Neuron (in vitro differentiated cells): ENCODE measurements at regions not wholly inside any gene's neighbourhood (a gene's known extent, or its start where the extent isn't known, plus 50 kb on each side); places are given as distances from the start of the nearest gene placed in this dataset.

Source experiments
- H2AFZ ChIP-seq: one replicate; pipeline ENCODE4 v1.6.1; 2013; ENCODE audit warnings: low read depth, mild to moderate bottlenecking, inconsistent platforms, low read length, moderate library complexity
- H3K27me3 ChIP-seq: one replicate; pipeline ENCODE4 v1.6.1; 2013; ENCODE audit warnings: low read length; ENCODE audit not compliant: insufficient read depth
- H3K36me3 ChIP-seq: one replicate; pipeline ENCODE4 v1.6.1; 2013; ENCODE audit warnings: low read length; ENCODE audit not compliant: insufficient read depth
- H3K4me1 ChIP-seq: one replicate; pipeline ENCODE4 v1.6.1; 2013; ENCODE audit warnings: low read length; ENCODE audit not compliant: insufficient read depth
- H3K4me3 ChIP-seq: 2 replicates; pipeline ENCODE4 v1.5.1; 2013; ENCODE audit warnings: mild to moderate bottlenecking, low read length, moderate library complexity
- H3K9me3 ChIP-seq: one replicate; pipeline ENCODE4 v1.6.1; 2013; ENCODE audit warnings: low read length

DNA sequence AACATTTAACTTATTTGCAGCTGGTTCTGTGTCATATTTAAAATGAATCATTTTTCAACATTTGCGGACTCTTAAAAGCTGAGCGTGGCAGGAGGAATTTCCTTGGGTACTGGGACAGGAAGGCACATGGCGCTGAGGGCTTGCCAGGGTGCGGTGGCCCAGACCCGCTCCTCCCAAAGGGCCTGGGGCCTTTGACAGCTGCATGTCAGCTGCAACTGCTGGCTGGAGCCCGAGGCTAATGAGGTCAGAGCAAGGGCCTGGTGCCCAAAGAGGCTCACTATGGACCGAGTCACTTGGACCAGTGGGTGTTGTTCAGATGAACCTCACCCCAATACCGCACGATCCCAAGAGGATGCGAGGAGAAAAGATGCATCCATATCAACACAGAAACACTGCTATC, 326.9 kb downstream of the CTTN start:
- Histone ChIP-seq H3K4me3 (no peak overlapping the region), H3K9me3 (no peaks in the 10 kb centered on the region), H3K4me1 (peaks cover 11% of the 10 kb centered on the region), H3K27me3 (peaks cover 3% of the 10 kb centered on the region), H3K36me3 (no peaks in the 10 kb centered on the region), H2AFZ (no peak overlapping the region)

DNA sequence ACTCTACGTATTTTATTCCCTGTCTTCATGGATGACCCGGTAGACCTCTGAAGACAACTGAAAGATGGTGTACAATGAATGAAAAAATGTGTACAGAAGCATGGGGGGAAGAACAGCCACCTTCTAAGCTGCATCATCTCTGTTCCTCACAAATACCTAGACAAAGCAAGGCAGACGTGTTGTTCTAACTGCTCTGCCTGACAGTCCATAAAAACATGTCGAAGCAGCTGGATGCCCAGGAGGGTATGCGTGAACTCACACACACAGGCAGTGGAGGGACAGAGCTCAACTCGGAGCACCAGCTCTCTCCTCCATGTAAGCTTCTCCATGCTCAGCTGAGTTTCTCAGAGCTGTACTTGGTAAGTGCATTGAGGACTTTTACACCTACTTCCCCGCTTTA, 327.4 kb downstream of the CTTN start:
- H3K36me3 ChIP-seq: no peaks in the 10 kb centered on the region
- H3K9me3 ChIP-seq: no peaks in the 10 kb centered on the region
- peaks cover 3% of the 10 kb centered on the region for H3K27me3 ChIP-seq
- H3K4me1 ChIP-seq: peaks cover 11% of the 10 kb centered on the region
- no peak overlapping the region for H3K4me3 ChIP-seq
- H2AFZ ChIP-seq: no peak overlapping the region

DNA sequence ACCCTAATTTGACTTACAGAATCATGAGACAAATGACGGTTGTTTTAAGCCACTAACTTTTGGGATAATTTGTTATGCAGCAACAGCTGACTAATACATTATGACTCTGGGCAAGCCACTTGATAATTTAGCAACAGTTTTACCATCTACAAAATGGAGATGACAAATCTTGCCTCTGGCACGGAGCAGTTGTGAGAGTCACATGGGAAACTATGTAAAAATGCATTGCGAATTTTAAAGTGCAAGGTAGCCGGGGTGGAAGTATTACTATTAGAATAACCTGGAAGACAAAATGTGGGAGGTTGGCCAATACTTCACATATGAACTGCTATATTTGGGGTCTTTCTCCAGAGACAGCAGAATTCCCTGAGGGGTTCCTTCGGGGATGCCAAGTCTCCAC, 328.7 kb downstream of the CTTN start:
- Histone ChIP-seq H3K9me3 (no peaks in the 10 kb centered on the region), H2AFZ (no peak overlapping the region), H3K36me3 (no peaks in the 10 kb centered on the region), H3K4me1 (peaks cover 11% of the 10 kb centered on the region), H3K4me3 (no peak overlapping the region), H3K27me3 (peaks cover 1% of the 10 kb centered on the region)

DNA sequence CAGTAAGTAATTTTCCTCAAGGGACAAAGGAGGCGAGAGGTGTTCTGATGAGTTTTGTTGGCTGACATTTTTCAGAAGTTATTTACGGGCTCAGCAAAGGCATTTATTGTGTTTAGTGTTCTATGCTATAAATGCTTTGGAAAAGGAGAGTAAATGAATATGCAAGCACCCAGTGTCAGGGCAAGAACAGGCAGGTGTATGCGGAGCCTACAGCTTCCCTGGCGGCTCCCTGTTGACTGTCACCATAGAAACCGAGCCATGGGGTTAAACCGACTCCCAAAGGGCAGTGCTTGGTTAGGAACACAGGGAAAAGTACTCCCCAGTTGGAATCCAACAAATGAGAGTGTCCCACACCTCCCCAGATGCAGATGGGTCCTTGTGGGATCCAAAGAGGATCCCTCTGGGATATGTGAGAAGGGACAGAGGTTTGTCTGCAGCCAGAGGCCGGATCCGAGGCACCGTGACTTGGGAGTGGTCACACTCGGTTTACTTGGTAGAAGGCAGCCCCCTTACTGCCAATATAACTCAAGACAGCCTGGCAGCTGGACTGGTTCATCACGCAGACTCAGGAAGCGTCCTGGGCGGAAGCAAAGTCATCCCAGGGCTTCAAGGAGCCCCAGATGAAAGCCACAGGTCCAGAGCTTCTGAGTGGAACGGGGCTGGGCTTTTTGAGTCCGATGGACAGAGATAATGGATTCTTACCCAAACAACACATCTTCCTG, 329.7 kb downstream of the CTTN start:
- no peak overlapping the region for H2AFZ ChIP-seq
- H3K4me1 ChIP-seq: peaks cover 11% of the 10 kb centered on the region
- H3K27me3 ChIP-seq: no peaks in the 10 kb centered on the region
- H3K9me3 ChIP-seq: no peaks in the 10 kb centered on the region
- H3K36me3 ChIP-seq: no peaks in the 10 kb centered on the region
- H3K4me3 ChIP-seq: no peak overlapping the region

DNA sequence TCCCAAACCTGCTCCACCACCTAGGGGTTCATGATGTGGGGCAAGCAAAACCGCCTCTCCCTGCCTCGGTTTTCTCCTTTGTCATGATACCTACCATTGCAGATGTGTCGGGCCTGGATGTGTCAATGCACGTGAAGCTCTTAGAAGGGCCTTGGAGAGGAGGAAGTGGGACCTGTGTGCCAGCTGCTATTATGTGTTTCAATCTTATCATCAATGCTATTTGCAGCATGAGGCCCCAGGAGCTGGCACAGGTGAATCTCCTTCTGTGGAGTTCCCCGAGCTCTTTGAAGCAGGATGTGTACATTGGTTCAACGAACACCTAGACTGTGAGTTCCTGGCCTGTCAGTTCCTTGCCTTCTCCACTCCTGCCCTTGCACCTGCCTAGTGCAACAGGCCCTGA, 331.6 kb downstream of the CTTN start:
- Histone ChIP-seq H3K36me3 (no peaks in the 10 kb centered on the region), H3K9me3 (no peaks in the 10 kb centered on the region), H3K4me1 (peaks cover 11% of the 10 kb centered on the region), H2AFZ (no peak overlapping the region), H3K27me3 (no peaks in the 10 kb centered on the region), H3K4me3 (no peak overlapping the region)

DNA sequence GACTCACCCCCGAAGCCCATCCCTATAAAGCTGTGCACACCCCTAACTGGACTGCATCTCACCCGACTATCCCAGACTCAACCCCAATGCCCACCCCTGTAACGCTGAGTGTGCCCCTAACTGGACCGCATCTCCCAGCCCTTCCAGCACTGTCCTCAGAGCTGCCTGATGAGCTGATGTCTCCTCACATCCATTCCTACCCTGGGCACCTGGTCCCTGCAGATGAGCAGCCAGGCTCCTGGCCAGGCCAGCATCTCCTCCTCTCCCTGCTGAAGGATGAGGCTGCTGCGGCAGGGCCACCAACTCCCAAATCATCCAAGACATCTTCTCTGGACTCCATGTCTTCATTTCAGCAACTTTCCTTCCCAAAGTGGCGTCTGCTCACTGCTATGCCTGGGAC, 332.1 kb downstream of the CTTN start:
- Histone ChIP-seq H3K4me3 (no peak overlapping the region), H3K27me3 (no peaks in the 10 kb centered on the region), H2AFZ (no peak overlapping the region), H3K36me3 (no peaks in the 10 kb centered on the region), H3K4me1 (peaks cover 11% of the 10 kb centered on the region), H3K9me3 (no peaks in the 10 kb centered on the region)

DNA sequence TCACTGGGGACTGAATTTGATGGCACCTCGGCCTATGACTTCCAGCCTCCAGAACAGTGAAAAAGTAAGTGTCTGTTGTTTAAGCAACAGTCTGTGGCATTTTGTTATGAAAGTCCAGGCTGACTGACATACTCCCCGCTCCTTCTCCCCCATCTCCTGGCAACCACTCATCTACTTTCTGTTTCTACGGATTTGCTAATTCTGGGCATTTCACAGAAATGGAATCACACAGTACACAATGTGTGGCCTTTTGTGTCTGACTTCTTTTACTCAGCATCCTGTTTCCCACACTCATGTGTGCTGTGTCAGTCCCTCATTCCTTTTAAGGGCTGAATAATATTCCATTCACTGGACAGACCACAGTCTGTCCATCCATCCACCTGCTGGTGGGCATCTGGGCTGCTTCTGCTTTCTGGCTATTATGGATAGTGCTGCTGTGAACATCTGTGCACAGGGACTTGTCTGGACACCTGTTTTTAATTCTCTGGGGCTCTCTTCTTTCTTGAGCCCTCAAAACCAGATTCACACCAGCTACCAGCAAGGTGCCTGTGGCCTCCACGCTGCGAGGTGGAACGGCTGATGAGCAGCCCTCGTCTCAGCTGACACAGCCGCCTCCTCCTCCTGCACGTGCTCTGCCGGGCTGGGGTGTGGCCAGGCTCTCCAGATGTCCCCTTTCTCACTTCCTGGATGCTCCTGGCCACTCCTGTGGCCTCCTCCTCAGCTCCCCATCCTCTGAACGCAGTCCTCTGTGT, 333.1 kb downstream of the CTTN start:
- Histone ChIP-seq H3K4me1 (peaks cover 5% of the 10 kb centered on the region), H3K27me3 (no peaks in the 10 kb centered on the region), H3K9me3 (peaks cover 3% of the 10 kb centered on the region), H3K36me3 (no peaks in the 10 kb centered on the region), H3K4me3 (no peak overlapping the region), H2AFZ (no peak overlapping the region)

DNA sequence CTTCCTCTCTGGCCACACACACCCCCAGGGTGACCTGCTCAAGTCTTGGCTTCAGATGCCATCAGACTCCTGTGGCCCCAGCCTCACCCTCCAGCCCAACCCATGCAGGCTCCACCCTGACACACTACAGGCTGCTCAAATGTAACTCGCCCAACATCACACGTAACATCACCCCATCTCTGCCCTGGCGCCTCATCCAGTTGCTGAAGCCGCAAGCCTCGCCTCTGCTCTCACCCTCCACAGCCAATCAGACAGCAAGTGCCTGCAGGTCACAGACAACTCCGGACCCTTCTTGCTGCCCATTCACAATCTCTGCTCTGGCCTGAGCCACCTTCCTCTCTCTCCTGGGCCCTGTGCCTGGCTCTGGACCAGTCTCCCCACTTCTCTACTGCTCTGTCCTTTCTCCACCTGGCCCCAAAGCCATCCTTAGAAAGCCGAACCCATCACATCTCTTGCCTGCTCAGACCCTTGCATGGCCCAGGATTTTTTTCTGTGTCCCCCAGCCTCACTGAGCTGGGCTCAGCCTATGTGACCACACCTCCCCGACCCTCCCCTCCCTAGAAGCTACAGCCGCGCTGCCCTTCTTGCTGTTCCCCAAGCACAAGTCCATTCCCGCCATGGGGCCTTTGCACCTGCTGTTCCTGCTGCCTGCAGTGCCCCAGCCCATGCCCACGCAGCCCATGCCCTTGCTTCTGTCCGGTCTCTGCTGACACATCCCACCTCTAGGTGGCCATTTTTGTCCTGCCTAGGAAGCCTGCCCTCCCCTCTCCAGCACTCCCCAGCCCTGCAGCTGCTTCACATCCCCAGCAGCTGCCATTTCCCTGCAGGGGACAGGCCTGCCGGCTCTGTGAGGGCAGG, 333.9 kb downstream of the CTTN start:
- peaks cover 3% of the 10 kb centered on the region for H3K9me3 ChIP-seq
- H2AFZ ChIP-seq: no peak overlapping the region
- peaks cover 5% of the 10 kb centered on the region for H3K4me1 ChIP-seq
- no peak overlapping the region for H3K4me3 ChIP-seq
- no peaks in the 10 kb centered on the region for H3K27me3 ChIP-seq
- H3K36me3 ChIP-seq: no peaks in the 10 kb centered on the region

DNA sequence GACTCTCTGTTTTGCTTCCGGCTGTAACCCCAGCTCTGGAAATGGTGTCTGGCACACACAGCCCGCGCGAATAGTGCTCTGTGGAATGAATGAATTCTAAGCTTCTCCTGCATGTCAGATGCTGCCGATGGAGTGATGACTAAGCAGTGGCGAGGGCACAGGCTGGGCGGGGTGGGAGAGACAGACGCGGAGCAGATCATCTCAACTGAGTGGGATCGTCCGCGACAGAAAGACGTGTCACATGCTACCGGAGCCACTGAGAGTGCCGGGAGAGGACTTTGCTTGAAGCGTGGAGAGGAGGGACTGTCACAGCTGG, 334.5 kb downstream of the CTTN start:
- H3K36me3 ChIP-seq: no peaks in the 10 kb centered on the region
- H3K4me3 ChIP-seq: no peak overlapping the region
- H2AFZ ChIP-seq: no peak overlapping the region
- peaks cover 4% of the 10 kb centered on the region for H3K4me1 ChIP-seq
- H3K27me3 ChIP-seq: no peaks in the 10 kb centered on the region
- H3K9me3 ChIP-seq: peaks cover 3% of the 10 kb centered on the region

DNA sequence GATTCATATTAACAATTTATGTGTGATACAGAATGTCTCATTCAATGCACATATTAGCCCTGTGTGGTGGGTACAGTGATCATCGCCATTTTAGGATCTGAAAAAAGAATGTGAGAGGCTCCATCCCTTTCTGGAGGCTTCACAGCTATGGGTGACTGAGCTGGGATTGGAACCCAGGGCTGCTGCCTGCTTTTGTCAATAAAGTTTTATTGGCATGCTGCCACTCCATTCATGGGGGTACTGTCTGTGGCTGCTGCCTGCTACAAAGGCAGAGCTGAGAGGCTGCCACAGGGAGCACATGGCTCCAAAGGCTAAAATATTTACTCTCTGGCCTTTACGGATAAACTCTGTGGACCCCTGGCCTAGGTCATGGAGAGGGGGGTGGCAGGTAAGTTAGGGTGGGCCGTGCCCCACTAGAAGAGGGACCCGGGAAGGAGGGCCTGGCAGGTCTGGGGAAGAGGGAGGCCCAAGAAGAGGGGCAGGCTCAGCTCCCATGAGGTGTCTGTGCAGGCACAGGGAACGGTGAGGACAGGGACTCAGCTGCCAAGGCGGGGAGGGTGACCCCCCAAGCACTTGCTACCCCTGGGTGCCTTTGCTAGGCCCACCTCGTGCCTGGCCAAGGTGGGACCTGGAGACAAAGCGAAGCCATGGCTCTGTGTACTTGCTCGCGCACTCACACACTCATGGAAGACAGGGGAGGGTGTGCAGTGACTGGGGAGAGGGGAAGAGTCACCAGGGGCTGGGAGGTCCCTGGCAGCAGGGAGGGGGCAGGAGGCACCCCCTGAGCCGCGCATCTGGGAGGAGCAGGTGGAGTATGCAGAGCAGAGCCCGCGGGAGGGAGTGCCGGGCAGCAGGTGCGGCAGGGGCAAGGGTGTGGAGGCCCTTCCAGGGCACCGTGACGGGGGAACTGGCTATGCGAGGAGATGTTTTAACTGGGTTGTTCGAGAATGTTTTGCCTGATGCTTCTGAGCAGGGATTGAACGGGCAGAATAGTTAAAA, 335.3 kb downstream of the CTTN start:
- no peaks in the 10 kb centered on the region for H3K27me3 ChIP-seq
- H2AFZ ChIP-seq: no peak overlapping the region
- H3K4me1 ChIP-seq: no peaks in the 10 kb centered on the region
- no peak overlapping the region for H3K4me3 ChIP-seq
- peaks cover 3% of the 10 kb centered on the region for H3K9me3 ChIP-seq
- no peaks in the 10 kb centered on the region for H3K36me3 ChIP-seq

DNA sequence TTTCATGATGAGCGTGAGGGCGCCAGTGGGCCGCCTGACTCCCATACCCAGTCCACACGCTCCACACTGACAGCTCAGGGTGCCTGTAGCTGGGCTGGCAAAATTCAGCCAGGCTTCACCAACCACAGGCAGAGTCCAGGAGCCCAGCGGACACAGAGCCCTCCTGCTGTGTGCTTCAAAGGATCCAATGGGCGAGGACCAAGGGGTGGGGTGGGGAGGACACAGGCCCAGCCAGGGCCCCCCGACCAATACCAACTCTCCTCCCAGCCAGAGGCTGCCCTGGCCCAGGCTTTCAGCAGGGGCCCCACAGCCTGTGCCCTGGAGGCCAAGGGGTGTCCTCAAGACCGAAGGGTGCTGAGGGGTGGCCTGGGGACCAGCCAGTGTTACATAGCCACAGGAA, 336.1 kb downstream of the CTTN start:
- Histone ChIP-seq H3K36me3 (no peaks in the 10 kb centered on the region), H3K4me3 (no peak overlapping the region), H3K9me3 (peaks cover 3% of the 10 kb centered on the region), H2AFZ (no peak overlapping the region), H3K4me1 (no peaks in the 10 kb centered on the region), H3K27me3 (no peaks in the 10 kb centered on the region)

DNA sequence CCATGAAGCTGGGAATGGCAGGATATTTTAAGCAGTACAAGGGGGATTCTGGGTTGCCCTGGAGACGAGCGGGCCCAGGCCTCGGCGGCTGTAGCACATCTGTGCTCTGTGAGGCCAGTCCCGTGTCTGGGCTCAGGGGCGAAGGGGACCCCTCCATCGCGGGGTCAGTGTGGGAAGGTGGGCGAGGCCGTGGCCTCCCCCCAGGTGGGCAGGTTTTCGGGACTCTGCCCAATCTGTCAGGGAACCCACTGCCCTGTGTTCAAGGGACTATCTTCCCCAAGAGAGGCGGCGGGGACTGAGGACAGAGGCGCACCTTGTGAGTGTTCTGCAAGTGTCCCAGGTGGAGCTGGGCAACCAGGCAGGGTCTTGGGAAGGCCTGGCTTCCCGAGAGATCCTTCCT, 336.6 kb downstream of the CTTN start:
- Histone ChIP-seq H3K36me3 (no peaks in the 10 kb centered on the region), H3K27me3 (no peaks in the 10 kb centered on the region), H3K4me1 (no peaks in the 10 kb centered on the region), H3K9me3 (peaks cover 3% of the 10 kb centered on the region), H3K4me3 (no peak overlapping the region), H2AFZ (no peak overlapping the region)
